ENCODE measurements at regions not wholly inside any gene's neighbourhood (a gene's known extent, or its start where the extent isn't known, plus 50 kb on each side); places are given as distances from the start of the nearest gene placed in this dataset.
A peak's percentile ranks its signal among the peaks of the same experiment; 100 is the strongest.

DNA sequence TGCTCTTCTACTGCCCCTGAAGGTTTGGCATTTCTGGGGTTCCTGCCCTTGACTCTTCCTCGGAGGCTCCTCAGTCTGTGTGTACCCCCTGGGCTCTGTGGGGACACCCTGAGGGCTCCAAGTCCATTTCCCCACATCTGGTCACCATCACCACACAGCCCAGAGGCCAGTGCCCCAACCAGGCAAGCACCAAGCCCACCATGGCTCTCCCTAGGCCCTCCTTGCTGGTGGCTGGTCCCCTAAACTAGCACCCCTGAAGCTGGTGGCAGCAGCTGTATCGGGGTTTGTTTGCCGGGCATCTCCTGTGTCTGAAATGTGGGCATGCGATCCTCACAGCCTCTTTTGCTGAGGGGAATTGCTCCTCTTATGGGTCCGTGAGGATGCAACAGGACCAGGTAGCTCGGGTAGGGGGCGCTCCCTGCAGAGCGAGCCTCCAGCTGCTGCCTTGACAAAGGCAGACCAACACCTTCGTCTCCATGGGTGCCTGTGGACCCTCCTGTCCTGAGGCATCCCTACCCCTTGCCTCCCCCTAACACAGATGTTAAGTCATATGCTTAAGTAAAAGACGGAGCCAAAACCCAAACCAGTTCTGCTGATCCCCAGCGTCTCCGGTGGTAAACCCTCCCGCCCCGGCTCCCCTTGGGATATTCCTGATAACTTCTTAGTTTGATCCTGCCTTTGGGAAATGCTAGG, 138.9 kb upstream of the IRX4 start:
- Mint-ChIP-seq H3K9me3 (peaks cover 2% of the 10 kb centered on the region), H3K36me3 (no peaks in the 10 kb centered on the region), H3K4me1 (no peaks in the 10 kb centered on the region), H3K27ac (no peak overlapping the region), H3K27me3 (peaks cover 21% of the 10 kb centered on the region), H3K4me3 (no peak overlapping the region)
- ATAC-seq = peak; percentile 29

DNA sequence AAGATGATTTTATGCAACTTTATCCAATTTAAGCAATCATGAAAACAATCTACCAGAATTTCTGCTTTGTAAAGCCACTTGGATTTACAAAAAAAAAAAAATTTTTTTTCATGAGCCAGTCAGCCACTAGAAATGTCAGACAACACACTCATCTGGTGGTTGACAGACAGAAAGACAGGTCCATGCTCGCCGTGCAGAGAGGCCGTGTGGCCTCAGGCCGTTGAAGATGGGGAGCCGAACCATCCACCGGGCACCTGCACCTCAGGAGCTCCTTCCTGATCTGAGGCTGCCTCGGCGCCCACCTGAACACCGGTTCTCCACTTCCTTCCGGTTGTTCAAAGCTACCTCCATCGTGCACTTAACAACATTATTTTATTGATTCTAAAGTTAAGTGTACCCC, 138.0 kb upstream of the IRX4 start:
- Mint-ChIP-seq H3K4me1 (no peaks in the 10 kb centered on the region), H3K36me3 (no peaks in the 10 kb centered on the region), H3K4me3 (no peak overlapping the region), H3K27ac (no peak overlapping the region), H3K9me3 (peaks cover 2% of the 10 kb centered on the region), H3K27me3 (peaks cover 21% of the 10 kb centered on the region)
- no peak for ATAC-seq

DNA sequence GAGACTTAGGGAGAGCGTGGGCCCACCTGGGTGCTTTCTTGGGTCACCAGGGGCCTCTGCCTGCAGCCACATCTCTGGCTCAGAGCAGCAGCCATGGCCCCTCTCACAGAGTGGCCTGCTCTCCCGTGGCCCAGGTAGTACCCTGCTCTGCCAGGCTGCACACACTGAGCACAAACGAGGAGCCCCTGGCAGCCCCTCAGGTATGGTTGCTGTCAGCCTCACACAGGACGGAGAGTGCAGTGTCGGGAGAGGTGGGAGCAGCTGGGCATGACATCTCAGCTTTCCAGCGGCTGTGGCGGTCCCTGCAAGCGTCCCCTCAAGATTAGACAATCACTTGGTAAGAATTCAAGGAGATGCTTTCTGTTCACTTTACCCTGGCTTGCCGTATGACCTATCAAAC, 137.0 kb upstream of the IRX4 start:
- ATAC-seq = peak; percentile 31
- Mint-ChIP-seq H3K4me3 (no peak overlapping the region), H3K27me3 (peaks cover 21% of the 10 kb centered on the region), H3K4me1 (no peaks in the 10 kb centered on the region), H3K9me3 (no peaks in the 10 kb centered on the region), H3K27ac (no peak overlapping the region), H3K36me3 (no peaks in the 10 kb centered on the region)

DNA sequence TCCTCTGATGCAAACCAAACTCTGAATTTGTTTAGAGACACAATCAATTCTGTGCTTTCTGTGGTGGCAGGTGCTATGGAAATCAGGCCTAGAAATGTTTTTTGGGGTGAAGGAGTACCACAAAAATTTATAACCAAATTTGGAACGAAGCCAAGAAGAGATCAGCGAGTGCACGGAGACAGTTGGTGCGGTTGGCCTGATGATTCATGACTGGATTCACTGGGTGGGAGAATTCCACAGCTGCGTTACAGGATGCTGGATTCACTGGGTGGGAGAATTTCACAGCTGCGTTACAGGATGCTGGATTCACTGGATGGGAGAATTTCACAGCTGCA, 135.6 kb upstream of the IRX4 start:
- peaks cover 21% of the 10 kb centered on the region for H3K27me3 Mint-ChIP-seq

DNA sequence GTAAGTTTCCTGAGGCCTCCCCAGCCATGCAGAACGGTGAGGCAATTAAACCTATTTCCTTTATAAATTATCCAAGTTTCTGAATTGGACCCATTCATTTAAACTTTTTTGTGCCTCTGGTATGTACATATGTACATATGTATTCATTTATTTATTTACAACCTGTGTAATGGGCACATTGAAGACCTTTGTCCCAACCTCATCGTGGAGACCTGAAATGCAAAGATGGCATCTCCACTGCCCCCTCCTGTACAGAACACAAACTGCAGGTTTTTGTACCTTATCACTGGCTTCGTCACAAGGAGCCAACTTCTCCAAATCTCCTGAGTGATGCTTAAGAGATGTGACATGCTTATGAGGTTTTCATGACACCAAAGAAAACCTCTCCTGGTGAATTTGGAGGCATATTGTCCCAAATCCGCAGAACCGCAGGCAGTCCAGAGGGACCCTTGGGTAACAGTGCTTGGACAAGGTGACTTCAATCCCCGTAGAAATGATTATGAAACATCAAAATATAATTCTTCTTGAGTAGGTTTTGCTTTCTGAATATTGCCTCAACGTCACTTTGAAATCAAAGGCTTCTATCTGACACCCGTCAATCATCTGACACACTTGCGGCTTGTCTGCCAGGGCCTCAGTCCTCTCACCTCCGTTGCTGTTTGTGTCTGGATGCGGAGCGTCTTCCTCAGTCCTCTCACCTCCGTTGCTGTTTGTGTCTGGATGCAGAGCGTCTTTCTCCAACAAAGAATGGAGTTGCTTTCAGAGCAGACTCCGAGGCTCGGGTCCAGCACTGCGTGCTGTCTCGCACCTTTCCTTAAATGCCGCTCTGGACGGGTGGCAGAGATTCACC, 135.0 kb upstream of the IRX4 start:
- H3K27me3 Mint-ChIP-seq = peaks cover 19% of the 10 kb centered on the region
- H3K9me3 Mint-ChIP-seq = no peaks in the 10 kb centered on the region
- ATAC-seq = no peak
- H3K4me1 Mint-ChIP-seq = no peaks in the 10 kb centered on the region
- no peak overlapping the region for H3K4me3 Mint-ChIP-seq
- H3K36me3 Mint-ChIP-seq = no peaks in the 10 kb centered on the region
- no peak overlapping the region for H3K27ac Mint-ChIP-seq

More for the DNA sequence above, 135.6 kb upstream of the IRX4 start:
- ATAC-seq = no peak
- H3K4me1 Mint-ChIP-seq = no peaks in the 10 kb centered on the region
- no peaks in the 10 kb centered on the region for H3K36me3 Mint-ChIP-seq
- no peaks in the 10 kb centered on the region for H3K9me3 Mint-ChIP-seq
- no peak overlapping the region for H3K4me3 Mint-ChIP-seq
- H3K27ac Mint-ChIP-seq = no peak overlapping the region

DNA sequence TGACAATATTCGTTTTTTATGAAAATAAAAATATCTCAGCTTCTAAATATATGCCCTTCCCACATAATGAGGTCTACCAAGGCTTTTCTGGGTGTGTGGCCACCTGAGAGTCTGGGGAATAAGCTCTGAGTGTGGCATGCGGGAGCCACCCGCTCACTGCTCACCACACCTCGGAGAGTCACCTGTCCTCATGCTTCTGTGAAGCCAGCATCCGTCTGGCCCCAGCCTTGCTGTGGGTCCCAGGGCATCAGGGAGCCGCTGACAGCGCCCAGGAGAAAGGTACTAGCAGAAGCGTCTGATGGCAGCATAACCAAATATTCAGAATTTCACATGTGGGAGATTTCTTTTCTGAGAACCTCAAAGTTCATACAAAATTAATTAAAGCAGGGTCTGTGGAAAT, 133.2 kb upstream of the IRX4 start:
- Mint-ChIP-seq H3K27me3 (peaks cover 2% of the 10 kb centered on the region), H3K4me1 (no peaks in the 10 kb centered on the region), H3K36me3 (no peaks in the 10 kb centered on the region), H3K9me3 (no peaks in the 10 kb centered on the region), H3K27ac (no peak overlapping the region), H3K4me3 (no peak overlapping the region)
- ATAC-seq = no peak

DNA sequence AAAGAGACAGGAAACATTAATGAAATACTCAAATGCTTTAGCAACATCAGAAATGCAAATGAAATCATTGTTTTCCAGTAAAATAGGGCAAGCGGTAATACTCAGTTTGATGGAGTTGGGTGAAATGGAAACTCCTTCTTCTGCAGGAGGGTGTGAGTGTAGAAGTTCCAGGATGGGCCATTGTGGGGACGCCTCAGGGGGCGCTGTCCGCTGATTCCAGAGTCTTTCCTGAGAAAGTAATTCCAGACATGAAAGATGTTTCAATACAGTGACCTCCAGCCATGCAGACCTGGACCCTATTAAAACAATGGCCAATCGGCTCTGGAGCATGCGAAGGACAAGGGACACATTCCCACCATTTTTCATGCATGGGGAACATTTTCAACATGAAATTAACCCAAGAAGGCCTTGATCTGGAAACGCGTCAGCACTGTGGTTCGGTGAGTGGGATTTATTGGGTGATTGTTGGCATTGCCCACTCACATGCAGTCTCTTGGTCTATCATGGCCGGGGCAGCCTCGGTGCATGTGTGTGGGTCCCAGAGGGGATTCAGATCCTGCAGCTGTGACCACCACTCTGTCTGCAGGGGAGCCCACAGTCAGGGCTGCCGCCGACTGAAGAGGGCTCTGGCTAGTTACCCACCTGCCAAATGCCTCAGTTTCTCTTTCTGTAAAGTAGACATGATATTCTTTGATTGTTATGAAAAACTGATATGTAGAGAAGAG, 132.6 kb upstream of the IRX4 start:
- Mint-ChIP-seq H3K36me3 (no peaks in the 10 kb centered on the region), H3K4me1 (no peaks in the 10 kb centered on the region), H3K27me3 (no peaks in the 10 kb centered on the region), H3K4me3 (no peak overlapping the region), H3K9me3 (no peaks in the 10 kb centered on the region), H3K27ac (no peak overlapping the region)
- ATAC-seq = no peak

DNA sequence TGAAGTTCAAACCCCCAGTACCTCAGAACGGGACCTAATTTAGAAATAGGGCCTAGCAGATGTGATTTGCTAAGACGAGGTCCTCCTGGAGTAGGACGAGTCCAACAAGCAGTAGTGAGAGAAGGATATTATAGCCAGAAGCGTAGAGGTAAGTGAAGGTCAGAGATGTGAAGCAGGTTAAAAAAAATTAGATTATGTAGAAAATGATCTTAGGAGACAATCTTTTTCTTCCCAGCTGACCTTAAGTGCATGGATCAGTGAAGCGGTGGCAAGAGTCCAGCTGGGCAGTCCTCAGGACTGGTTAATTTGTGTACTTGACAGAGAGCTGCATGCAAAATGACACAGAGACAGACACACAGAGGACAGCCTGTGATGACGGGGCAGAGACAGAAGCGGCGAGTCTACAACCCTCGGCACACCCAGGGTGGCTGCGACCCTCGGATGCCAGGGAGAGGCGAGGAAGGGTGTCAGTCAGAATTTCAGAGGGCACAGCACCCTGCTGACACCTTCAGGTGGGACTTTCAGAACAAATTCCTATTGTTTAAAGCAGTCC, 131.4 kb upstream of the IRX4 start:
- H3K4me3 Mint-ChIP-seq = no peak overlapping the region
- no peaks in the 10 kb centered on the region for H3K4me1 Mint-ChIP-seq
- ATAC-seq = no peak
- no peak overlapping the region for H3K27ac Mint-ChIP-seq
- no peaks in the 10 kb centered on the region for H3K36me3 Mint-ChIP-seq
- H3K9me3 Mint-ChIP-seq = no peaks in the 10 kb centered on the region
- H3K27me3 Mint-ChIP-seq = no peaks in the 10 kb centered on the region

DNA sequence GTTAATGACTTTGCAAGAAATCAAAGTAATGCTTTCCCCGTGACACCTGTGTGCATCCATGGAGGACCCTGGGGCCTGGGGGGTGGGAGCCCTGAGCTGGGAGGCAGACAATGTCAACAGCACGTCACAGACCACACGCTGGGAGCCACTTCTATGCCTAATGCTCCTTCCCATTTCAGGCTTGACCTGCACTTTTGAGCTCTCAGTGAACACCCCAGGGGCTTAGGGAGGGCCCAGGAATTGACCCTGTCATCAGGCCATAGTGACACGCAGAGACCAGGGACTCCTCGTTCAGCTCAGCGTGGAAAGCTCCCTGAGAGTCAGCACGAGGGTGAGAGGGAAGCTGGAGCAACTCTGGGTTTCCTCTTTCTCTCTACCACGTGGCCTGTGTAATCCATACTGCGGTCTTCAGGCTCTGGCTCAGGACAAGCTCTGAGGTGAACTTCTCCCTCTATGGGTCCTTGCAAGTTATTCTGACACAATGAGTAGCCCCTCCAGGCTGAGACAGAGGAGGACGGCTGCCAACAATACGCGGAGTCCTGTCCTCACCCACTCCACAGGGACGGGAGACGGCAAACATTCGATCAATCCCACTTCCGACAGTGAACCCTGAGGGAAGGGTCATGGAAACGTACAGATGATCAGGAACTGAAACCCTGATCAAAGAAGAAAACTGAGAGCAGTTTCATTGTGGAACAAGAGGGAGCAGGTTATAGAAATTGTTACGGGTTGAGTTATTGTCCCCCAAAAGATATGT, 130.8 kb upstream of the IRX4 start:
- ATAC-seq = peak; percentile 21

DNA sequence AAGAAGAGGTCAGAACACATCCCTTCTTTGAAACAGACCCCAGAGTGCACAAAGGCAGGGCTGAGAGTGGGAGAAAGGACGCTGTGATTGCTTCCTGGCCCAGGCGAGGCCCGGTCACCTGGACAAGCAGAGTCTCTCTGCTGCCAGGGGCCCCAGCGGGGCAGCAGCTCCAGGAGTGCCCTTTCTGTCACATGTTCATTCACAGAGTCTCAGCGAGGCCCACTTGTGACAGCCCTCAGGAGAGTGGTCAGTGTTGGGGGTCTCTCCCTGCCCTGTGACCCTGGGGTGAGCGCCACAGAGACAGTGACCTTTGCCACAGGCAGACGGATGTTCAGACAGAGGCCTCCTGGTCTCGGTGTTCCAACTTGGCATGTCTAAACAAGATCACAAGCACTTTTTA, 130.2 kb upstream of the IRX4 start:
- Mint-ChIP-seq H3K4me1 (no peaks in the 10 kb centered on the region), H3K36me3 (no peaks in the 10 kb centered on the region)
- ATAC-seq = no peak

More for the DNA sequence above, 130.8 kb upstream of the IRX4 start:
- Mint-ChIP-seq H3K4me1 (no peaks in the 10 kb centered on the region), H3K27me3 (no peaks in the 10 kb centered on the region), H3K36me3 (no peaks in the 10 kb centered on the region), H3K4me3 (no peak overlapping the region), H3K9me3 (no peaks in the 10 kb centered on the region), H3K27ac (no peak overlapping the region)

DNA sequence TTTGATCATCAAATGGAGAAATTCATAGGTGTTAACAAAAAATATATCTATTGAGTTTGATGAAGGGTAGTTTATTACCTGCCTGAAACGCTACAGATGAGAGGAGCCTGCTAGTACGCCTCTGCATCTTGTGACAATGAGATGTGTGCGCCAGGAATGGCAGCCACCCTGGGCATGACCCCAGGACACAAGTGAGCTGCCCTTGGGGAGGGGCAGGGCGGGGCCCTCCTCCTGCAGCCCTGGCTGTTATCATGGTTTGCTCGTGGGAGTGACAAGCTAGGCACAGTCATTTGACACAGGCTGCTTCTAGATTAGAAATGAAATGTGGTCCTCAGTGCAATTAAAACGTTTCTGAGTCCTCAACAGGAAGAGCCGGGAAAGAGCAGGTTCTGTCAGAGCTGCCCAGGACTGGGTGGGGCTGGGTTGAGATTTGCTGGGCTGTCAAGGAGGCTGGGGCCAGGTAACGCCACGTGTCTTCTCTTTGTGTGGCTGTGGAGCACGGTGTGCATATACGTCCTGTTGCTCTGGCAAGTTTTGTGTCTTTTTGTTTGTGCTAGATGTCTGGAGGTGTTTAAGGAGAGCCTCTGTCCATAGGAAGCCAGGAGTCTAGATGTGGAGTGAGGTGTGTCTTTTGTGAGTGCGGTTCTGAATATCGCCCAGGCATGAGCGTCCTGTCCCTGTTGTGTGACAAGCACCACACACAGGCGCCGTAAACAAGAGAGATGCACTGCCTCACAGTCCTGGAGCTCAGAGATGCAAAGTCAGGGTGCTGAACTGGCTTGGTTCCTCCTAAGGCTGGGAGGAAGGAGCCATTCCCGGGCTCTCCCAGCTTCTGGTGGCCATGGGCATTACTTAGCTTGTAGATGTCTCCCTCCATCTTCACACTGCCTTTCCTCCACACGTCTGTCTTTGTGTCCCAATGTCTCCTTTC, 129.0 kb upstream of the IRX4 start:
- ATAC-seq = no peak
- H3K36me3 Mint-ChIP-seq = no peaks in the 10 kb centered on the region
- no peaks in the 10 kb centered on the region for H3K9me3 Mint-ChIP-seq
- H3K27me3 Mint-ChIP-seq = no peaks in the 10 kb centered on the region
- no peak overlapping the region for H3K4me3 Mint-ChIP-seq
- H3K27ac Mint-ChIP-seq = no peak overlapping the region
- H3K4me1 Mint-ChIP-seq = no peaks in the 10 kb centered on the region

More for the DNA sequence above, 130.2 kb upstream of the IRX4 start:
- no peaks in the 10 kb centered on the region for H3K9me3 Mint-ChIP-seq
- no peak overlapping the region for H3K4me3 Mint-ChIP-seq
- no peaks in the 10 kb centered on the region for H3K27me3 Mint-ChIP-seq
- no peak overlapping the region for H3K27ac Mint-ChIP-seq

DNA sequence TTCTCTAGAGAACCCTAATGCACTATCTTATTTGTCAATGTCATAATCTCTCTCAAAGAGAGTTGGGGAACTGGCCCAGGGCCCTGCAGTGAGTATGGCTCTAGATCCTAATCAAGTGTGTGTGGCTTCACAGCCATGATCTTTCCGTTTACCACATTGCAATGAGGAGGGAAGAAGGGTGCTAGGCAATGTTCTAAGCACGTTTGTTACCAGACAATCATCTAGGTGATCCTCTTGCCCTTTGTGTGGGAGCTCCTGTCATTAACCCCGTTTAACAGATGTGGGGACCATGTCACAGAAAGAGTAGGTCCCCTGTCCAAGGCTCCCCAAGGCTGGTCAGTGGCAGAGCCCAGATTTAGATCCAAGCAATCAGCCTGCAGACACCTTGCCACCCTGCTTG, 128.2 kb upstream of the IRX4 start:
- Mint-ChIP-seq H3K9me3 (no peaks in the 10 kb centered on the region), H3K27ac (no peak overlapping the region), H3K36me3 (no peaks in the 10 kb centered on the region), H3K27me3 (no peaks in the 10 kb centered on the region), H3K4me3 (no peak overlapping the region), H3K4me1 (no peaks in the 10 kb centered on the region)
- ATAC-seq = no peak

DNA sequence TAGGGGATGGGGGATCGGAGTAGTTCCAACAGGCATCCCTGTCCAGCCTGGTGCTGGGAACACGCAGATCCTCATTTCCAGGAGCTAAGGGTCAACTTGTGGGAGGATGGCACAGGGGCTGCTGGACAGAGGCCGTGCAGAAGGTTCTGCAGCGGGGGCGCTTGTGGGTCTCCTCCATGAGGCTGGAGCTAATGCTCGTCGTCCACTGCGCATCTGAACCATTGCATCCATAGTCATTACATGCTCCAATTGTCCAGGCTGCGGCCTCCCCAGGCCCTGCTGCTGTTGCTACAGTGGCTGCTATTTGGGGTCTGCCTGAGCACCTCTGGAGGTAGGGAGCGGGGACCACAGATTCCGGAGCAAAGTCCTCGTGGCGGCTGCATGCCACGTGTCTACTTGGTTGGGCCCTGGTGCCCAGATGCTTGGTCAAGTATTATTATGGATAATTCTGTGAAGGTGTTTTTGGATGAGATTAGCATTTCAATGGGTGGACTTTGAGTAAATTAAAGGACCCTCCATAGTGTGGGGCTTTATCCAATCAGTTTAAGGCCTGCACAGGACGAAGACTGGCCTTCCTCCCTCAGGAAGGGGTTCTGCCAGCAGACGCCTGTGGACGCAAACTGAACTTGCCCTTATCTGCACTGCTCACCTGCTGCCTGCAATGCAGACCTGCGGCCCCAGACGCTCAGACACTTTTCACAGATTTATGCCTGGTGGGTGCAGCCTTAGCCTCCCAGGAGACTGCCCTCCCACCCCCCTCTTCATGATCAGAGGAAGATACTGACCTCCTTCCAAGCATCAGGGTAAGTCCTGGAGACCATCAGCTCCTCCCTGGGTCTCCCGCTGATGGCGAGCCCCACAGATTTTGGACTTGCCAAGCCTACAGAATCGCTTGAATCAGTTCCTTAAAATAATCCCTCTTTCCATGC, 127.5 kb upstream of the IRX4 start:
- Mint-ChIP-seq H3K27me3 (peaks cover 3% of the 10 kb centered on the region), H3K27ac (no peak overlapping the region), H3K36me3 (no peaks in the 10 kb centered on the region), H3K4me1 (no peaks in the 10 kb centered on the region), H3K9me3 (no peaks in the 10 kb centered on the region), H3K4me3 (no peak overlapping the region)
- no peak for ATAC-seq
